ENCODE measurements at regions not wholly inside any gene's neighbourhood (a gene's known extent, or its start where the extent isn't known, plus 50 kb on each side); places are given as distances from the start of the nearest gene placed in this dataset.
"Not testable (repeated sequence)": the region's sequence is repeated elsewhere in the genome, so short reads cannot be mapped to it uniquely, and the experiment has no call there.

DNA sequence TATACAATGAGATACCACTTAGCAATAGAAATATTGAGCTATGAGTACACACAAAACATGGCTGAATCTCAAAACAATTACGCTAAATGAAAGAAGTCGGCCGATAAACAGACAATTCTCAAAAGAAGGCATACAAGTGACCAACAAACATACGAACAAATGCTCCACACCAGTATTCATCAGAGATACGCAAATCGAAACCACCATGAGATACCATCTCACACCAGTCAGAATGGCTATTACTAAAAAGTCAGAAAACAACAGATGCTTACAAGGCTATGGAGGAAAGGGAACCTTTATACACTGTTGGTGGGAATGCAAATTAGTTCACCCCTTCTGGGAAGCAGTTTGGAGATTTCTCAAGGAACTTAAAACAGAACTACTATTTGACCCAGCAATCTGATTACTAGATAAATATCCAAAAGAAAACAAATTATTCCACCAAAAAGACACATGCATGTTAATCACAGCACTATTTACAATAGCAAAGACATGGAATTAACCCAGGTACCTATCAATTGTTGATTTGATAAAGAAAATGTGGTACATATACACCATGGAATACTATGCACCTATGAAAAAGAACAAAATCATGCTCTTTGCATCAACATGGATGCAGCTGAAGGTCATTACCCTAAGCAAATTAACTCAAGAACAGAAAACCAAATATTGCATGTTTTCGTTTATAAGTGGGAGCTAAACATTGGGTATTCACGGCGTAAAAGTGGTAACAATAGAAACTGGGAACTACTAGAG lies 90.9 kb upstream of the GRAMD1B start:
- no peaks in the 10 kb centered on the region for H3K27me3 ChIP-seq (ENCODE audit: control insufficient read depth, insufficient read depth, low read length)
- no peak for FAIRE-seq
- no peaks in the 10 kb centered on the region for H3K36me3 ChIP-seq (ENCODE audit: control insufficient read depth, insufficient read depth, low read length)
- no peak for DNase-seq (ENCODE audit: low read depth)
- TF ChIP-seq, protein P1, sequence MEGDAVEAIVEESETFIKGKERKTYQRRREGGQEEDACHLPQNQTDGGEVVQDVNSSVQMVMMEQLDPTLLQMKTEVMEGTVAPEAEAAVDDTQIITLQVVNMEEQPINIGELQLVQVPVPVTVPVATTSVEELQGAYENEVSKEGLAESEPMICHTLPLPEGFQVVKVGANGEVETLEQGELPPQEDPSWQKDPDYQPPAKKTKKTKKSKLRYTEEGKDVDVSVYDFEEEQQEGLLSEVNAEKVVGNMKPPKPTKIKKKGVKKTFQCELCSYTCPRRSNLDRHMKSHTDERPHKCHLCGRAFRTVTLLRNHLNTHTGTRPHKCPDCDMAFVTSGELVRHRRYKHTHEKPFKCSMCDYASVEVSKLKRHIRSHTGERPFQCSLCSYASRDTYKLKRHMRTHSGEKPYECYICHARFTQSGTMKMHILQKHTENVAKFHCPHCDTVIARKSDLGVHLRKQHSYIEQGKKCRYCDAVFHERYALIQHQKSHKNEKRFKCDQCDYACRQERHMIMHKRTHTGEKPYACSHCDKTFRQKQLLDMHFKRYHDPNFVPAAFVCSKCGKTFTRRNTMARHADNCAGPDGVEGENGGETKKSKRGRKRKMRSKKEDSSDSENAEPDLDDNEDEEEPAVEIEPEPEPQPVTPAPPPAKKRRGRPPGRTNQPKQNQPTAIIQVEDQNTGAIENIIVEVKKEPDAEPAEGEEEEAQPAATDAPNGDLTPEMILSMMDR (IDR thresholded peaks at IDR 0.05; ENCODE audit: insufficient read depth, low read length, severe bottlenecking): no peak
- H3K4me3 ChIP-seq (ENCODE audit: low read depth, low read length): no peak overlapping the region

DNA sequence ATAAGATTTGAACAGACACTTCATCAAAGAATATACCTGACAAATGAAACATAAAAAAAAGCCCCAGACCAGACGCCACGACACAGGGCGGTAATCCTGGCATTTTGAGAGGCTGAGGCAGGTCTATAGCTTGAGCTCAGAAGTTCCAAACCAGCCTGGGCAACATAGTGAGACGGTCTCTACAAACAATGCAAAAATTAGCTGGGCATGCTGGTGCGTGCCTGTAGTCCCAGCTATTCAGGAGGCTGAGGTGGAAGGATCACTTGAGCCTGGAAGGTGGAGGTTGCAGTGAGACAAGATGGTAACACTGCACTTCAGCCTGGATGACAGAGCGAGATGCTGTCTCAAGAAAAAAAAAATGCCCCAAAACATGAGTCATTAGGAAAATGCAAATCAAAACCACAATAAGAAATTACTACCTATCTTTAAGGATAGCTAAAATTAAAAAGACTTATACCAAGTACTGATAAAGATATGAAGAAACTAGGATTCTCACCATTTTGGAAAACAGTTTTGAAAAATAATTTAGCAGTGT lies 91.7 kb upstream of the GRAMD1B start:
- no peak for FAIRE-seq

DNA sequence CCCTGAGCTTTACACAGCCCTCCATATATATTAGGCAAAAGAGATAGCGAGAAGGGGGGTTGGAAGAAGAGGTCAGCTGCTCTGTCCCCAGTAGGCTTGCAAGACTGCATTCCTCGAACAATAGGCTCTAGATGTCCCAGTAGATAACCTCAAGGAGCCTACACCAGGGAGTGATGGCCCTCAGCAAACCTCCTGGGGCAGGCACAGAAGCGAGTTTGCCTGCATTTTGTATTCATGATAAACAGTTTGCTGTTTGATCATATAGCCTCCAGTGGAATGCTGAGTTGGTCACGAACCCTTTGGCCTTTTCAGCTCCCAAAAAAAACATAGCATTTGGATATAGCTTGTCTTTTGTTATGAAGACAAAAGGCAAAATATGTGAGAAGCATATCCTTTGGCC lies 95.1 kb upstream of the GRAMD1B start:
- TF ChIP-seq, protein P1 (IDR thresholded peaks at IDR 0.05; ENCODE audit: insufficient read depth, low read length, severe bottlenecking): no peak
- no peak for FAIRE-seq
- H3K4me3 ChIP-seq (ENCODE audit: low read depth, low read length): no peak overlapping the region

More for the DNA sequence above, 91.7 kb upstream of the GRAMD1B start:
- TF ChIP-seq, protein P1 (IDR thresholded peaks at IDR 0.05; ENCODE audit: insufficient read depth, low read length, severe bottlenecking): no peak
- DNase-seq (ENCODE audit: low read depth): peak; percentile 27
- H3K36me3 ChIP-seq (ENCODE audit: control insufficient read depth, insufficient read depth, low read length): no peaks in the 10 kb centered on the region
- H3K27me3 ChIP-seq (ENCODE audit: control insufficient read depth, insufficient read depth, low read length): no peaks in the 10 kb centered on the region
- no peak overlapping the region for H3K4me3 ChIP-seq (ENCODE audit: low read depth, low read length)

DNA sequence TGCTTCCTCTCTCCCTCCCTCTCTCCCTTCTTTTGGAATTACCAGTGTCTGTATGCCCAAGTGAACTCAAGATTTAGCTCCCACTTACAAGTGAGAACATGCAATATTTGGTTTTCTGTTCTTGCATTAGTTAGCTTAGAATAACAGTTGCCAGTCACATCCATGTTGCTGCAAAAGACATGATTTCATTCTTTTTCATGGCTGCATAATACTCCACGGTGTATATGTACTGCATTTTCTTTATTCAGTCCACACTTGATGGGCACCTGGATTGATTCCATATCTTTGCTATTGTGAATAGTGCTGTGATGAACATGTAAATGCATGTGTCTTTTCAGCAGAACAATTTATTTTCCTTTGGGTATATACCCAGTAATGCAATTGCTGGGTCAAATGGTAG lies 97.5 kb upstream of the GRAMD1B start:
- H3K27me3 ChIP-seq (ENCODE audit: control insufficient read depth, insufficient read depth, low read length); DNase-seq (ENCODE audit: low read depth); H3K36me3 ChIP-seq (ENCODE audit: control insufficient read depth, insufficient read depth, low read length); FAIRE-seq; H3K4me3 ChIP-seq (ENCODE audit: low read depth, low read length): not testable (repeated sequence)

More for the DNA sequence above, 95.1 kb upstream of the GRAMD1B start:
- no peaks in the 10 kb centered on the region for H3K27me3 ChIP-seq (ENCODE audit: control insufficient read depth, insufficient read depth, low read length)
- no peaks in the 10 kb centered on the region for H3K36me3 ChIP-seq (ENCODE audit: control insufficient read depth, insufficient read depth, low read length)
- no peak for DNase-seq (ENCODE audit: low read depth)

DNA sequence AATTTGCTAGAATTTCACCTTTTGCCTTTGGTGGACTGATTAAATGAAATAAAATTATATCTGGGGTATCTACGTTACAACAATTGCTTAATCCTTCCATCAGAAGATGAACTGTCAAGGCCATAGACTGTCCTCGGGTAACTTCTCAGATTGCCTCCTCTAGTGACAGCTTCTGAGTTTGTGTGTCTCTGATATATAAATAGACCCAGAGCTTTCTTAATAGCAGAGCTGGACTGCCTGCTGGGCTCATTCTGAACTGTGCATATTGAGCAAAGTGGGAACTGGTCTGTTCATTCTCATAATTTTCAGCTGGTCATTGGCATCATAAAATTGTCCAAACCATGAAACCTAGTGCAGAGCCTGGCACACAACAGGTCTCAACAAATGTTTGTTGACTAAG lies 99.1 kb upstream of the GRAMD1B start:
- no peak for DNase-seq (ENCODE audit: low read depth)
- TF ChIP-seq, protein P1 (IDR thresholded peaks at IDR 0.05; ENCODE audit: insufficient read depth, low read length, severe bottlenecking): no peak
- Histone ChIP-seq H3K27me3 (ENCODE audit: control insufficient read depth, insufficient read depth, low read length) (peaks cover 1% of the 10 kb centered on the region), H3K4me3 (ENCODE audit: low read depth, low read length) (no peak overlapping the region), H3K36me3 (ENCODE audit: control insufficient read depth, insufficient read depth, low read length) (no peaks in the 10 kb centered on the region)
- no peak for FAIRE-seq

DNA sequence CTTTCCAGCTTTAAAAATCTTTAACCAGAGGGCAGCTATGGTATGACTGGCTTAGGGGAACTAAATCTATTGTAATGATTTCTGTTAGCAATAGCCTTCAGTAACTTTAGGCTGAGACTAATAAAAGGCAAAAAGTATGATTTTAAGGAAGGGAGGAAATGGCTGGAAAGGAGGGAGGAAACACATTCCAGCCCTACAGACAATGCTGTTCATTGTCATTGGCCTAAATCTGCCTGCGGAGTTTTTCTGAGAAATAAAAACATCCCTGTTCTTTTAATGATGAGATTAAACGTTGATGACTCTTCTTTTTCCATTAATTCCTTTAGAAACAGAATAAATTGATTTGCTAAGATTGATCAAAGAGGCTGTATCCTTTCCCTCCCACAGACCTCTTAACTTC lies 99.6 kb upstream of the GRAMD1B start:
- H3K4me3 ChIP-seq (ENCODE audit: low read depth, low read length): no peak overlapping the region
- TF ChIP-seq, protein P1 (IDR thresholded peaks at IDR 0.05; ENCODE audit: insufficient read depth, low read length, severe bottlenecking): no peak
- FAIRE-seq (no peak), DNase-seq (ENCODE audit: low read depth) (no peak)
- H3K27me3 ChIP-seq (ENCODE audit: control insufficient read depth, insufficient read depth, low read length): peaks cover 2% of the 10 kb centered on the region
- no peaks in the 10 kb centered on the region for H3K36me3 ChIP-seq (ENCODE audit: control insufficient read depth, insufficient read depth, low read length)

Data from bronchial epithelial cell (primary cell).